ENCODE measurements at regions not wholly inside any gene's neighbourhood (a gene's known extent, or its start where the extent isn't known, plus 50 kb on each side); places are given as distances from the start of the nearest gene placed in this dataset.

GRCh38 chr1:234662148-234662547 lies 52.2 kb upstream of the IRF2BP2 start:
- TF ChIP-seq POLR2A (IDR thresholded peaks at IDR 0.05) (no peak), CTCF (IDR thresholded peaks at IDR 0.05) (no peak)
